ENCODE measurements at regions not wholly inside any gene's neighbourhood (a gene's known extent, or its start where the extent isn't known, plus 50 kb on each side); places are given as distances from the start of the nearest gene placed in this dataset.
"Not testable (repeated sequence)": the region's sequence is repeated elsewhere in the genome, so short reads cannot be mapped to it uniquely, and the experiment has no call there.

- Histone ChIP-seq H3K27me3 (no peaks in the 10 kb centered on the region), H3K9me3 (no peaks in the 10 kb centered on the region), H3K27ac (no peak overlapping the region), H3K4me3 (no peak overlapping the region), H3K4me1 (no peaks in the 10 kb centered on the region), H3K36me3 (no peaks in the 10 kb centered on the region)
- DNase-seq (ENCODE audit: extremely low spot score in 2 of 2), result no peak
- TF ChIP-seq CTCF (IDR thresholded peaks at IDR 0.05) (no peak), POLR2AphosphoS5 (IDR thresholded peaks at IDR 0.05; ENCODE audit: insufficient read depth in 1 of 2, low read depth in 1 of 2) (no peak), POLR2A (IDR thresholded peaks at IDR 0.05) (no peak)
- intact Hi-C loops (cut with DNase I), result no loop called here
Observed at GRCh38 chr7:10637991-10638390, 335.7 kb upstream of the PHF14 start.

- Histone ChIP-seq H3K27me3 (no peaks in the 10 kb centered on the region), H3K36me3 (no peaks in the 10 kb centered on the region), H3K27ac (no peak overlapping the region), H3K4me1 (no peaks in the 10 kb centered on the region), H3K4me3 (no peak overlapping the region), H3K9me3 (no peaks in the 10 kb centered on the region)
- no peak for DNase-seq (ENCODE audit: extremely low spot score in 2 of 2)
- intact Hi-C loops (cut with DNase I), result no loop called here
- TF ChIP-seq CTCF (IDR thresholded peaks at IDR 0.05) (no peak), POLR2AphosphoS5 (IDR thresholded peaks at IDR 0.05; ENCODE audit: insufficient read depth in 1 of 2, low read depth in 1 of 2) (no peak), POLR2A (IDR thresholded peaks at IDR 0.05) (no peak)
Observed at GRCh38 chr7:10643545-10643944, 330.1 kb upstream of the PHF14 start.

- H3K27me3 ChIP-seq, result no peaks in the 10 kb centered on the region
- no peaks in the 10 kb centered on the region for H3K9me3 ChIP-seq
- intact Hi-C loops (cut with DNase I), result no loop called here
- no peaks in the 10 kb centered on the region for H3K36me3 ChIP-seq
- no peak overlapping the region for H3K27ac ChIP-seq
- H3K4me3 ChIP-seq, result no peak overlapping the region
- no peaks in the 10 kb centered on the region for H3K4me1 ChIP-seq
- no peak for TF ChIP-seq CTCF (IDR thresholded peaks at IDR 0.05)
- TF ChIP-seq POLR2AphosphoS5 (IDR thresholded peaks at IDR 0.05; ENCODE audit: insufficient read depth in 1 of 2, low read depth in 1 of 2), result no peak
- TF ChIP-seq POLR2A (IDR thresholded peaks at IDR 0.05), result no peak
- no peak for DNase-seq (ENCODE audit: extremely low spot score in 2 of 2)
Observed at GRCh38 chr7:10644849-10645248, 328.8 kb upstream of the PHF14 start.

- Histone ChIP-seq H3K4me3 (no peak overlapping the region), H3K36me3 (no peaks in the 10 kb centered on the region), H3K27me3 (no peaks in the 10 kb centered on the region), H3K4me1 (no peaks in the 10 kb centered on the region), H3K9me3 (no peaks in the 10 kb centered on the region), H3K27ac (no peak overlapping the region)
- DNase-seq (ENCODE audit: extremely low spot score in 2 of 2), result no peak
- TF ChIP-seq CTCF (IDR thresholded peaks at IDR 0.05), result no peak
- TF ChIP-seq POLR2A (IDR thresholded peaks at IDR 0.05), result no peak
- TF ChIP-seq POLR2AphosphoS5 (IDR thresholded peaks at IDR 0.05; ENCODE audit: insufficient read depth in 1 of 2, low read depth in 1 of 2), result no peak
- intact Hi-C loops (cut with DNase I), result no loop called here
Observed at GRCh38 chr7:10646194-10646593, 327.5 kb upstream of the PHF14 start.

- TF ChIP-seq POLR2A (IDR thresholded peaks at IDR 0.05) (no peak), CTCF (IDR thresholded peaks at IDR 0.05) (no peak), POLR2AphosphoS5 (IDR thresholded peaks at IDR 0.05; ENCODE audit: insufficient read depth in 1 of 2, low read depth in 1 of 2) (no peak)
- no peaks in the 10 kb centered on the region for H3K4me1 ChIP-seq
- DNase-seq (ENCODE audit: extremely low spot score in 2 of 2), result no peak
- intact Hi-C loops (cut with DNase I), result no loop called here
- no peak overlapping the region for H3K27ac ChIP-seq
- no peak overlapping the region for H3K4me3 ChIP-seq
- H3K36me3 ChIP-seq, result no peaks in the 10 kb centered on the region
- no peaks in the 10 kb centered on the region for H3K27me3 ChIP-seq
- no peaks in the 10 kb centered on the region for H3K9me3 ChIP-seq
Observed at GRCh38 chr7:10648289-10648688, 325.4 kb upstream of the PHF14 start.

- H3K4me3 ChIP-seq; DNase-seq (ENCODE audit: extremely low spot score in 2 of 2); H3K36me3 ChIP-seq; H3K9me3 ChIP-seq; H3K27ac ChIP-seq; H3K27me3 ChIP-seq; H3K4me1 ChIP-seq; intact Hi-C loops (cut with DNase I): not testable (repeated sequence)
Observed at GRCh38 chr7:10649120-10649519, 324.6 kb upstream of the PHF14 start.
